Fibroblast of upper back skin (primary cell): ENCODE measurements at regions not wholly inside any gene's neighbourhood (a gene's known extent, or its start where the extent isn't known, plus 50 kb on each side); places are given as distances from the start of the nearest gene placed in this dataset.

Experiments
- DNase-seq: peaks from one replicate; pipeline ENCODE4 v3.0.0-alpha.2; 2013

GRCh38 chr11:119519796-119520195, 96.8 kb upstream of the THY1 start:
- no peak for DNase-seq

GRCh38 chr11:119518746-119519730, 96.1 kb upstream of the THY1 start:
- peak; percentile 53 for DNase-seq

- DNase-seq, result no peak
Observed at GRCh38 chr11:119515771-119516400, 92.9 kb upstream of the THY1 start.

GRCh38 chr11:119513806-119514170, 90.8 kb upstream of the THY1 start:
- no peak for DNase-seq

DNA sequence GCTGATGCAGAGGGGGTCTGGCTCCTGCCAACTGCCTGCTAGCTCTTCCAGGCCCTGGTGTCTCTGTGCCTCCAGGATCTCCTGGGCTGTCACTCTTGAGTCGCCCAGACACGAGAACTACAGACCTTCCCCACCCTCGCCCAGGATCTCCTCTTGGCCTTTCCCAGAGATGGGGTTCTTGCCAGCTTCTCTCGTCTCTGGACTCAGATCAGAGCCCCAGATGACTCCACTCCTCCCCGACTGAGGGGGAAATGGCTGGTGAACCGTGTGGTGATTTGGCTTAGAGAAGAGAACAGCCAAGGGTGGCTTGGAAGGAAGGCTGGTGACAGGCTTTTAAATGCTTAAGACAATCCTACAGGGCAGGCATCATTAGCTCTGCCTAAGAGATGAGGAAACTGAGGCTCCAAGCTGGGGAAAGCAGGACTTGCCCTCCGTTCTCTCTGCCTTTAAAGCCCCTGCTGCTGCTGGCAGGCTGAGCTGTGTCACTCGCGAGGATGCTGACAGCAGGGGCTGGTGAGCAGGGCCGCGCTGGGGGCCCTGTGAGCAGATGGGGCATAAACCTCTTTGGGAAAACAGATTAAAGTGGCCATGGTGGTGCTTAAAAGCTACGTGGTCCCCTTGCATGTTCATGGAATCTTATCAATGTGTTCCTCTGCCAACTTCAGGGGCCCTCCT, 90.3 kb upstream of the THY1 start:
- no peak for DNase-seq

- no peak for DNase-seq
Observed at GRCh38 chr11:119512369-119512768, 89.4 kb upstream of the THY1 start.

DNA sequence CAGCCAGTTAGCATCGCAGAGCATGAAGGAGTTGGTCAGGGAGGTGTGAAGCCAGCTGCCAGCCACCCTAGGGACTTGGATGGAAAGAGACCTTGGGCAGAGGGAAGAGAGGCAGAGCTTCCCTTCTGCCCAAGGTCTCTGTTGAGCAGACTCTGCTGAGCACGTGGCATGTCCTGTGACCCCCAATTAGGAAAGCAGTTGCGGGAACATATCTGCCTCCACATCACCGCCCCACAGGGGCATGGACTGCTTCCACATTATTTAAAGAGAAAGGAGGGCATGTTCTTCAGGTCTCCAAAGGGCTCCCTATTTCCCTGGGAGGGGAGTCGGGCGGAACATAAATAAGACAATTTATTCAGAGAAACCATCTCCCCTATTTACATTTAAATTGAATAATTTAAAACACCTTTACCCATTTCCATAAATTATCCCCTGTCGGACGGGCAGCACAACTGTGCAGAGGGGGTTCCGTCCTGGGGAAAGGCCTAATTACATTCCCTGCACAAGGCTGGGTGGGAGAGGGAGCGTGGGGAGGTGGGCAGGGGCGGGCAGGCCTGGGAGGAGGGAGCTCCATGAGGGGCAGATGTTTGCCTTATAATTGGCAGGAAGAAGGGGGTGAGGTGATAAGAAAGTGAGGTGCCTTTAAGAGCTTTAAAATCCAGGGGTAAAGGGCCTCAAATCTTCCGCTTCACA, 88.8 kb upstream of the THY1 start:
- no peak for DNase-seq

GRCh38 chr11:119509969-119510401, 87.0 kb upstream of the THY1 start:
- peak; percentile 97 for DNase-seq

GRCh38 chr11:119509282-119509841, 86.4 kb upstream of the THY1 start:
- peak; percentile 84 for DNase-seq

GRCh38 chr11:119506436-119506835, 83.5 kb upstream of the THY1 start:
- peak; percentile 19 for DNase-seq

DNA sequence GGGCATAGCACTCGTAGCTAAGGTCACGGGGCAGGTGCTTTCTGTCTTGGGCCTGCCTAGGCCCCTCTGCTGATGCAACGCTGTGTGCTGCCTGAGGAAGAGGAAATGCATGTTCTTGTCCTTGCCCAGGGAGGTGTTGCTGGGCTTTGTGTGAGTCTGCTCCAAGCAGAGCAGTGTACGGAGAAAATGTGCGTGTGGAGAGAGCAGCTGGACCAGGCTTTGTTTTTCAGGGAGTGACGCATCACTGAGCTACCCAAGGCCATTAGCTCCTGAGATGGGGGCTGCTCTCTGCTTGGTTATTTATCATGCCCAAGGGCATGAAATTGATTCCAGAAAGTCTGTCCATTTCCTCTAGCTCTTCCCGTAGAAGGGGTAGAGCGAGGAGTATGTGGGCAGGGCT, 82.9 kb upstream of the THY1 start:
- peak; percentile 91 for DNase-seq

- no peak for DNase-seq
Observed at GRCh38 chr11:119505071-119505470, 82.1 kb upstream of the THY1 start.

DNA sequence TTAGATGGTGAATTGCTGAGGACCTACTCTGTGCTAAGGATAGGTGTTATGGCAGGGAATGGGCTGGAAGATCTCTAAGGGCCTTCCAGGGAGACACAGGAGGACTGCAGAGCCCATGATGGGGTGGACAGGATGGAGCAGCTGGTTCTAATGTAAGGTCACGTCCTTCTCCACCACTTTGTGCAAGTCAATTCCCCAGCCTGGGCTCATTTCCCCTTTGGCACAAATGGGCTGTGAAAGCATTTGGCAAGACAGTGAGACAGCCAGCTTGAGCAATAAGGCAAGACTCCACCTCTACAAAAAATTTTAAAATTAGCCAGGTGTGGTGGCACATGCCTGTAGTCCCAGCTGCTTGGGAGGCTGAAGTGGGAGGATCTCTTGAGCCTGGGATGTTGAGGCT, 81.4 kb upstream of the THY1 start:
- no peak for DNase-seq

DNA sequence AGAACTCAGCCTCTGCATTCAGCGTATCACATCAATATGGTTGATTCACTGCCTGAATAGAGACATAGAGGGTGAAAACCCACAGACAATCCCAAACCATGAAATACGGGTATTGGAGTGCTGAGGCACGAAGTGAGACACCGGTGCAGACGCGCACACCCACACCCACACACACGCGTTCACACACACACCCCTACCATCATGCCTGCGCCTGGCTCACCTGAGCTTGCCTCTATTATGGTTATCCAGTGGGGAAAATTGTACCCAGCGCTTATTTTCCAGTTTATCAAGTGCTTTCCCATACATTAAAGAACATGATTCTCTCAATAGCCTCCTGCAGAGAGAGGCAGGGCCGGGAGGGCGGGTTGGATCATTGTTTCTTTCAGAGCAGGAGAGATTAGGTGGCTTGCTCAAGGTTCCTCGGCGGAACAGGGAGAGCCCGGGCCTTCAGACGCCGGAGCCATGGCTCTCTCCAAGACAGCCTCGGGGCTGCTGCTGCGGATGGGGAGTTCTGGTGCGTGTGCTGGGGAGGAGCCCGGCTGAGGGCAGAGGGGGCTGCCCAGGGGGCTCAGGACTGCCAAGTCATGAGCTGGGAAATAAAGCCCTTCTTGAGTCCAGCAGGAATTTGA, 78.9 kb upstream of the THY1 start:
- no peak for DNase-seq

GRCh38 chr11:119497717-119498116, 74.7 kb upstream of the THY1 start:
- DNase-seq, result no peak

GRCh38 chr11:119496997-119497396, 74.0 kb upstream of the THY1 start:
- no peak for DNase-seq

DNA sequence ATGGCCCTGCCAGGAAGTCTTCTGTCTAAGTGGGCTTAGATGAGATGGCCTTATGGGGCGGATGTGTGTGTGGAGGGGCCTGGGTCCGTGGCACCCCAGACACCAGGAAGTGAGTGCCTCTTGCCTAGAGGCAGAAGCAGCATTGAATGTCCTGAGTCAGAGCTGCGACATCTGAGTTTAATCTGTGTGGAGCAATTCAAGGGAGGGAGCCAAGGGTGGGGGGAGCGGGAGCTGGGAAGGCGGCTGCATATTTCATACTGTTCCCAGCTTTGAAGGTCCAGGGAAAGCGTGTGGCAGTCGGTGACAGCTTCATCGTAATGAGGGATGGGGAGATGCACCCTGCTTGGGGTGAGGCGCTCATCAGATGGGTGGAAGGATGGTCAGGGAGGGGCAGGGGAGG, 73.5 kb upstream of the THY1 start:
- peak; percentile 75 for DNase-seq

DNA sequence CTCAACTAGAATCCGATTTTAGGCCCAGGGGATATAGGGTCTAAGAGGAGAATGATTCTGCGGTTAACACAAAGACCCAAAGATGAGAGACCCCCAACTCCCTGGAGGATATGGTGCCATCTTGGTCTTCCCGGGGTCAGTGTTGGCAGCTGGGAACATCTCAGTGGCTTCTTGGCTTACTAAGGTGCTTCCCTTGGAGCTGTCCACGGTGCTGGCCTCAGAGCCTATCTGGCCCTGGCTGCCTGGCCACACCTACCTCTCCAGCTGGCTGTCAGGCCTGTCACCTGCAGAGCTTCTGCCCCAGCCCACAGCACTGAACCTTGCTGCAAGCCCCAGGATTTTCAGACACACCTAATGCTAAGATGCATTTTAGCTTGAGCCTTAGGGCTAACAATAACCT, 70.7 kb upstream of the THY1 start:
- DNase-seq, result peak; percentile 33

GRCh38 chr11:119491753-119492510, 69.0 kb upstream of the THY1 start:
- no peak for DNase-seq

DNA sequence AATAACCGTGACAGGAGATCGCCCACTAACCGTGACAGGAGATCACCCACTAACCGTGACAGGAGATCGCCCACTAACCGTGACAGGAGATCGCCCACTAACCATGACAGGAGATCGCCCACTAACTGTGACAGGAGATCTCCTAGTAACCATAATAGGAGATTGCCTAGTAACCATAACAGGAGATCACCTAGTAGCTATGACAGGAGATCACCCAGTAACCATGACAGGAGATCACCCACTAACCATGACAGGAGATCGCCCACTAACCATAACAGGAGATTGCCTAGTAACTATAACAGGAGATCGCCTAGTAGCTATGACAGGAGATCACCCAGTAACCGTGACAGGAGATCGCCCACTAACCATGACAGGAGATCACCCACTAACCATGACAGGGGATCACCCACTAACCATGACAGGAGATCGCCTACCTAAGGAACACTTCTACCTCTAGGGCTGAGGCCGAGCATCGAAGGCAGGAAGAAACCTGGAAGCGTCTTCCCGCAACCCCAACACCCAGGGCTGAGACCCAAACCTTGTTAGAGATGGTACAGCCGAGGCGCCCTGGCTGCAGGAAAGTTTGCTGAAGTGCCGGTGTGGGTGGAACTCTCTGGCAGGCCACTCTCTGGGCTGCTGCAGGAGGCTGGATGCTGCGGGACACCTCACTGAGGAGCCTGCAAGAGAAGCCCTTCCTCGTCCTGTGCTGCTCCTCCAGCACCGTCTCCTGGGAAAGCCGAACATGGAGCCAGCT, 67.5 kb upstream of the THY1 start:
- DNase-seq, result no peak

DNA sequence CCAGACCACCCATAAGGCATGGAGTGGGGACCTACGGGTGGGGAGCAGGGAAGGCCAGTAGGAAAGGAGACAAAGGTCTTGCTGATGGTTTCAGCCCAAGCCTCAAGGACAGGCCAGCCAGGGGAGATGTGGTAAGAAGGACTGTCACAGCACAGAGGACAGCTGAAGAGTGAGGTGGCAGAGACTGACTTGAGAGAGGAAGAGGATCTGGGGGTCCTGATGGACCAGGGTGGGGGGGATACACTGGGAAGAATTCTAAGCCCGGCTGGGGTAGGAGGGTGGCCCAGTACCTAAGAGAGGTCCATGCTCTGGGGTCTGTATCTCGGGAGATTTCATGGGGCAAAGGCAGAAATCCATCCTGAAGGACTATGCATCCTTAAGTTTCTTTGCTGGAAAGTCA, 66.1 kb upstream of the THY1 start:
- DNase-seq, result no peak
